ENCODE measurements at regions not wholly inside any gene's neighbourhood (a gene's known extent, or its start where the extent isn't known, plus 50 kb on each side); places are given as distances from the start of the nearest gene placed in this dataset.

GRCh38 chr2:20139407-20140172 is 85.3 kb downstream of the SDC1 start:
- no peak for FAIRE-seq
- no peak for TF ChIP-seq POLR2A (IDR thresholded peaks at IDR 0.05; ENCODE audit: low read depth, low read length)
- no peak for DNase-seq (ENCODE audit: insufficient read length, low spot score)

GRCh38 chr2:20138696-20139095 is 86.2 kb downstream of the SDC1 start:
- DNase-seq (ENCODE audit: insufficient read length, low spot score) (no peak), FAIRE-seq (no peak)

GRCh38 chr2:20137884-20138283 is 86.5 kb upstream of the LAPTM4A start:
- DNase-seq (ENCODE audit: insufficient read length, low spot score), result no peak
- no peak for FAIRE-seq
- no peak for TF ChIP-seq POLR2A (IDR thresholded peaks at IDR 0.05; ENCODE audit: low read depth, low read length)

More at GRCh38 chr2:20138696-20139095, 86.2 kb downstream of the SDC1 start:
- TF ChIP-seq POLR2A (IDR thresholded peaks at IDR 0.05; ENCODE audit: low read depth, low read length), result no peak

- FAIRE-seq (no peak), DNase-seq (ENCODE audit: insufficient read length, low spot score) (no peak)
- TF ChIP-seq POLR2A (IDR thresholded peaks at IDR 0.05; ENCODE audit: low read depth, low read length), result no peak
Observed at GRCh38 chr2:20137131-20137571, 85.7 kb upstream of the LAPTM4A start.

- no peak for FAIRE-seq
Observed at GRCh38 chr2:20136149-20136548, 84.7 kb upstream of the LAPTM4A start.

GRCh38 chr2:20135631-20136050 is 84.2 kb upstream of the LAPTM4A start:
- TF ChIP-seq POLR2A (IDR thresholded peaks at IDR 0.05; ENCODE audit: low read depth, low read length), result no peak
- DNase-seq (ENCODE audit: insufficient read length, low spot score) (no peak), FAIRE-seq (no peak)

More at GRCh38 chr2:20136149-20136548, 84.7 kb upstream of the LAPTM4A start:
- DNase-seq (ENCODE audit: insufficient read length, low spot score), result no peak
- TF ChIP-seq POLR2A (IDR thresholded peaks at IDR 0.05; ENCODE audit: low read depth, low read length), result no peak

- DNase-seq (ENCODE audit: insufficient read length, low spot score), result no peak
- no peak for TF ChIP-seq POLR2A (IDR thresholded peaks at IDR 0.05; ENCODE audit: low read depth, low read length)
- no peak for FAIRE-seq
Observed at GRCh38 chr2:20132990-20133535, 81.6 kb upstream of the LAPTM4A start.

- no peak for TF ChIP-seq POLR2A (IDR thresholded peaks at IDR 0.05; ENCODE audit: low read depth, low read length)
- DNase-seq (ENCODE audit: insufficient read length, low spot score) (no peak), FAIRE-seq (no peak)
Observed at GRCh38 chr2:20130821-20131645, 79.6 kb upstream of the LAPTM4A start.

GRCh38 chr2:20130160-20130560 is 78.7 kb upstream of the LAPTM4A start:
- DNase-seq (ENCODE audit: insufficient read length, low spot score) (no peak), FAIRE-seq (no peak)
- no peak for TF ChIP-seq POLR2A (IDR thresholded peaks at IDR 0.05; ENCODE audit: low read depth, low read length)

- DNase-seq (ENCODE audit: insufficient read length, low spot score) (no peak), FAIRE-seq (no peak)
- TF ChIP-seq POLR2A (IDR thresholded peaks at IDR 0.05; ENCODE audit: low read depth, low read length), result no peak
Observed at GRCh38 chr2:20129331-20130159, 78.1 kb upstream of the LAPTM4A start.

GRCh38 chr2:20128506-20129330 is 77.3 kb upstream of the LAPTM4A start:
- DNase-seq (ENCODE audit: insufficient read length, low spot score), result no peak
- no peak for TF ChIP-seq POLR2A (IDR thresholded peaks at IDR 0.05; ENCODE audit: low read depth, low read length)
- FAIRE-seq, result no peak

GRCh38 chr2:20126469-20126868 is 75.0 kb upstream of the LAPTM4A start:
- no peak for FAIRE-seq
- DNase-seq (ENCODE audit: insufficient read length, low spot score), result no peak
- no peak for TF ChIP-seq POLR2A (IDR thresholded peaks at IDR 0.05; ENCODE audit: low read depth, low read length)

- DNase-seq (ENCODE audit: insufficient read length, low spot score), result no peak
- TF ChIP-seq POLR2A (IDR thresholded peaks at IDR 0.05; ENCODE audit: low read depth, low read length), result no peak
- FAIRE-seq, result no peak
Observed at GRCh38 chr2:20126040-20126439, 74.6 kb upstream of the LAPTM4A start.
